NB4 (cell line): ENCODE measurements at regions not wholly inside any gene's neighbourhood (a gene's known extent, or its start where the extent isn't known, plus 50 kb on each side); places are given as distances from the start of the nearest gene placed in this dataset.

ENCODE experiments used
- POLR2A ChIP-seq: IDR thresholded peaks from 2 replicates; pipeline ENCODE4 v1.6.1; 2011; ENCODE audit warnings: mild to moderate bottlenecking; ENCODE audit not compliant: insufficient read length; ENCODE audit errors: extremely low read depth
- TF ChIP-seq, protein P1 (sequence below): IDR thresholded peaks from one replicate; pipeline ENCODE4 v1.5.1; 2012; ENCODE audit warnings: low read depth, low read length

DNA sequence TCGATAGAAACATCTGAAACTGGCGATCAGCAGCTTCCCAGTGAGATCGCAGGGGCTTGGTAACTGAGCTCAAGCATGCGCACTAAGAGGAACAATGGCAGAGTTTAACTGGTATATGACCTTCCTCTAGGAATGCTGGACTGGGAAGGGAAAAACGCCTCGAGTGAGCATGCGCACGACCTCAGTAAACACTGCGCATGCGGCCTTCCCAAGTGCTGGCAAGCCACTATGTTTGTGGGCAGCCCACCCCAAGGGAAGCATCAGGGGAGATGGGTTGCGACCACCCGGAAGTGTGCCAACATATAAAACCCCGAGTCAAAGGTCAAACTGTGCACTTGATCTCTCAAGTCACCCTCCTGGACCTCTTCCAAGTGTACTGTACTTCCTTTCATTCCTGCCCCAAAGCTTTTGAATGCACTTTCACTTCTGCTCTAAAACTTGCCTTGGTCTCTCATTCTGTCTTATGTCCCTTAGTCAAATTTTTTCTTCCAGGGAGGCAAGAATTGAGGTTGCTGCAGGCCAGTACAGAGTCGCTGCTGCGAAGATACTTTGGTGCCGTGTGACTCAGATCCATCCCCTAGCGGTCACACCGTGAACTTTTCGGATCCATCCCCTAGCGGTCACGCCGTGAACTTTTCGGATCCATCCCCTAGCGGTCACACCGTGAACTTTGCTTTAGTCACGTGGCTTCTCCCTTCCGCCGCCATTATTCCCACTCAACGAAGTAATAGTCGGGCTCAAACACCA lies 243.3 kb downstream of the FAM43A start:
- TF ChIP-seq, protein P1, sequence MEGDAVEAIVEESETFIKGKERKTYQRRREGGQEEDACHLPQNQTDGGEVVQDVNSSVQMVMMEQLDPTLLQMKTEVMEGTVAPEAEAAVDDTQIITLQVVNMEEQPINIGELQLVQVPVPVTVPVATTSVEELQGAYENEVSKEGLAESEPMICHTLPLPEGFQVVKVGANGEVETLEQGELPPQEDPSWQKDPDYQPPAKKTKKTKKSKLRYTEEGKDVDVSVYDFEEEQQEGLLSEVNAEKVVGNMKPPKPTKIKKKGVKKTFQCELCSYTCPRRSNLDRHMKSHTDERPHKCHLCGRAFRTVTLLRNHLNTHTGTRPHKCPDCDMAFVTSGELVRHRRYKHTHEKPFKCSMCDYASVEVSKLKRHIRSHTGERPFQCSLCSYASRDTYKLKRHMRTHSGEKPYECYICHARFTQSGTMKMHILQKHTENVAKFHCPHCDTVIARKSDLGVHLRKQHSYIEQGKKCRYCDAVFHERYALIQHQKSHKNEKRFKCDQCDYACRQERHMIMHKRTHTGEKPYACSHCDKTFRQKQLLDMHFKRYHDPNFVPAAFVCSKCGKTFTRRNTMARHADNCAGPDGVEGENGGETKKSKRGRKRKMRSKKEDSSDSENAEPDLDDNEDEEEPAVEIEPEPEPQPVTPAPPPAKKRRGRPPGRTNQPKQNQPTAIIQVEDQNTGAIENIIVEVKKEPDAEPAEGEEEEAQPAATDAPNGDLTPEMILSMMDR, result no peak
- no peak for TF ChIP-seq POLR2A
